ENCODE measurements at regions not wholly inside any gene's neighbourhood (a gene's known extent, or its start where the extent isn't known, plus 50 kb on each side); places are given as distances from the start of the nearest gene placed in this dataset.

DNA sequence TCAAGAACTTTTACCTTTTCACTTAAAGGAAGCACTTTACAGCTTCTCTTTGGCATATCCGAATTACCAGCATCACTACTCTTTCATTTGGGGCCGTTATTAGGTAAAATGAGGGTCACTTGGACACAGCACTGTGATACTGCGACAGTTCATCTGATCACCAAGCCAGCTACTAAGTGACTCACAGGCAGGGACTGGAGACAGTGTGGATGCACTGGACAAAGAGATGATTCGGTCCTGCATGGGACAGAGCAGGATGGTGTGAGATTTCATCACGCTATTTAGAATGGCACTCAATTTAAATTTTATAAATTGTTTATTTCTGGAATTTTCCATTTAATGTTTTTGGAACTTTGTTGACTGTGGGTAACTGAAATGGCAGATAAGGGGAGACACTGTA lies 166.9 kb upstream of the IL12A start:
- Histone ChIP-seq H3K4me1 (ENCODE audit: low read length) (no peaks in the 10 kb centered on the region), H3K27me3 (replicated peaks; ENCODE audit: insufficient read depth, low read length) (no peaks in the 10 kb centered on the region), H3K27ac (ENCODE audit: low read length) (no peak overlapping the region), H3K9ac (ENCODE audit: low read length) (no peak overlapping the region), H3K36me3 (replicated peaks; ENCODE audit: insufficient read depth, low read length) (no peaks in the 10 kb centered on the region), H4K20me1 (ENCODE audit: insufficient read depth, low read length) (no peaks in the 10 kb centered on the region), H3K79me2 (ENCODE audit: low read length) (no peaks in the 10 kb centered on the region), H3F3A (ENCODE audit: insufficient read depth, low read length) (no peaks in the 10 kb centered on the region), H3K9me2 (replicated peaks; ENCODE audit: insufficient read depth, low read length) (no peaks in the 10 kb centered on the region), H3K9me3 (replicated peaks; ENCODE audit: insufficient read depth, low read length) (no peaks in the 10 kb centered on the region), H3K4me2 (ENCODE audit: low read depth, low read length) (no peak overlapping the region), H2AFZ (ENCODE audit: low read length) (no peak overlapping the region), H3K4me3 (ENCODE audit: low read length) (no peak overlapping the region)
- no peak for DNase-seq
- TF ChIP-seq EZH2 (optimal IDR thresholded peaks at IDR 0.05; ENCODE audit: low read depth, low read length) (no peak), EZH2phosphoT487 (IDR thresholded peaks at IDR 0.05; ENCODE audit: low read length) (no peak)
- TF ChIP-seq, protein P1, sequence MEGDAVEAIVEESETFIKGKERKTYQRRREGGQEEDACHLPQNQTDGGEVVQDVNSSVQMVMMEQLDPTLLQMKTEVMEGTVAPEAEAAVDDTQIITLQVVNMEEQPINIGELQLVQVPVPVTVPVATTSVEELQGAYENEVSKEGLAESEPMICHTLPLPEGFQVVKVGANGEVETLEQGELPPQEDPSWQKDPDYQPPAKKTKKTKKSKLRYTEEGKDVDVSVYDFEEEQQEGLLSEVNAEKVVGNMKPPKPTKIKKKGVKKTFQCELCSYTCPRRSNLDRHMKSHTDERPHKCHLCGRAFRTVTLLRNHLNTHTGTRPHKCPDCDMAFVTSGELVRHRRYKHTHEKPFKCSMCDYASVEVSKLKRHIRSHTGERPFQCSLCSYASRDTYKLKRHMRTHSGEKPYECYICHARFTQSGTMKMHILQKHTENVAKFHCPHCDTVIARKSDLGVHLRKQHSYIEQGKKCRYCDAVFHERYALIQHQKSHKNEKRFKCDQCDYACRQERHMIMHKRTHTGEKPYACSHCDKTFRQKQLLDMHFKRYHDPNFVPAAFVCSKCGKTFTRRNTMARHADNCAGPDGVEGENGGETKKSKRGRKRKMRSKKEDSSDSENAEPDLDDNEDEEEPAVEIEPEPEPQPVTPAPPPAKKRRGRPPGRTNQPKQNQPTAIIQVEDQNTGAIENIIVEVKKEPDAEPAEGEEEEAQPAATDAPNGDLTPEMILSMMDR (IDR thresholded peaks at IDR 0.05; ENCODE audit: low read length), result no peak

DNA sequence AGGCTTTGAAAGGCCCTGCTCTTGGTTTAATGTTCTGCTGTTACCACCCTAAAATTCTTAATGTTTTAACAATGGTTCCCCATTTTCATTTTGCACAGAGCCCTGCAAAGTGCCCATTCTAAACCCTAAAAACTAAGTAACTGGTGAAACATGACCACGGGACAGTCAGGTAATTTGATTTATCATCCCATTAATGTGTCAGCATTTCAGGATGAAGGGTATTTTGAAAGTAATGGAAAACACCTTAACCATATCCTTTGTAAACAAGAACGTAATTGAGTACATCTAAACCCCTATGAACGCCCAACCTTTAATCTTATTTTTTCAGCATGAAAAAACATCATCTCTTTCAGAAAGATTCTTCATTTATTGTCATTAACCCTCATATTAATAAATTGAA lies 164.9 kb upstream of the IL12A start:
- H3K27me3 ChIP-seq (replicated peaks; ENCODE audit: insufficient read depth, low read length), result no peaks in the 10 kb centered on the region
- no peak overlapping the region for H2AFZ ChIP-seq (ENCODE audit: low read length)
- H3K4me2 ChIP-seq (ENCODE audit: low read depth, low read length), result no peak overlapping the region
- no peak for TF ChIP-seq EZH2 (optimal IDR thresholded peaks at IDR 0.05; ENCODE audit: low read depth, low read length)
- TF ChIP-seq EZH2phosphoT487 (IDR thresholded peaks at IDR 0.05; ENCODE audit: low read length), result no peak
- TF ChIP-seq, protein P1 (IDR thresholded peaks at IDR 0.05; ENCODE audit: low read length), result no peak
- H4K20me1 ChIP-seq (ENCODE audit: insufficient read depth, low read length), result no peaks in the 10 kb centered on the region
- DNase-seq, result no peak
- H3K4me1 ChIP-seq (ENCODE audit: low read length), result no peaks in the 10 kb centered on the region
- no peaks in the 10 kb centered on the region for H3K36me3 ChIP-seq (replicated peaks; ENCODE audit: insufficient read depth, low read length)
- no peak overlapping the region for H3K27ac ChIP-seq (ENCODE audit: low read length)
- H3K9me2 ChIP-seq (replicated peaks; ENCODE audit: insufficient read depth, low read length), result no peaks in the 10 kb centered on the region
- H3F3A ChIP-seq (ENCODE audit: insufficient read depth, low read length), result no peaks in the 10 kb centered on the region
- no peak overlapping the region for H3K4me3 ChIP-seq (ENCODE audit: low read length)
- H3K79me2 ChIP-seq (ENCODE audit: low read length), result no peaks in the 10 kb centered on the region
- H3K9me3 ChIP-seq (replicated peaks; ENCODE audit: insufficient read depth, low read length), result no peaks in the 10 kb centered on the region
- H3K9ac ChIP-seq (ENCODE audit: low read length), result no peak overlapping the region

- H3K4me3 ChIP-seq (ENCODE audit: low read length), result no peak overlapping the region
- no peaks in the 10 kb centered on the region for H3K9me2 ChIP-seq (replicated peaks; ENCODE audit: insufficient read depth, low read length)
- H3K9ac ChIP-seq (ENCODE audit: low read length), result no peak overlapping the region
- no peaks in the 10 kb centered on the region for H3K4me1 ChIP-seq (ENCODE audit: low read length)
- no peaks in the 10 kb centered on the region for H3F3A ChIP-seq (ENCODE audit: insufficient read depth, low read length)
- TF ChIP-seq, protein P1 (IDR thresholded peaks at IDR 0.05; ENCODE audit: low read length), result no peak
- TF ChIP-seq EZH2 (optimal IDR thresholded peaks at IDR 0.05; ENCODE audit: low read depth, low read length) (no peak), EZH2phosphoT487 (IDR thresholded peaks at IDR 0.05; ENCODE audit: low read length) (no peak)
- no peak overlapping the region for H2AFZ ChIP-seq (ENCODE audit: low read length)
- DNase-seq, result no peak
- H3K9me3 ChIP-seq (replicated peaks; ENCODE audit: insufficient read depth, low read length), result no peaks in the 10 kb centered on the region
- no peaks in the 10 kb centered on the region for H4K20me1 ChIP-seq (ENCODE audit: insufficient read depth, low read length)
- no peaks in the 10 kb centered on the region for H3K36me3 ChIP-seq (replicated peaks; ENCODE audit: insufficient read depth, low read length)
- H3K4me2 ChIP-seq (ENCODE audit: low read depth, low read length), result no peak overlapping the region
- H3K27me3 ChIP-seq (replicated peaks; ENCODE audit: insufficient read depth, low read length), result no peaks in the 10 kb centered on the region
- no peak overlapping the region for H3K27ac ChIP-seq (ENCODE audit: low read length)
- H3K79me2 ChIP-seq (ENCODE audit: low read length), result no peaks in the 10 kb centered on the region
These were observed 164.3 kb upstream of the IL12A start for GRCh38 chr3:159824333-159824732.

Data from MM.1S (cell line).